Tibial nerve (tissue), 4 donors: ENCODE measurements at regions not wholly inside any gene's neighbourhood (a gene's known extent, or its start where the extent isn't known, plus 50 kb on each side); places are given as distances from the start of the nearest gene placed in this dataset.
A peak's percentile ranks its signal among the peaks of the same experiment; 100 is the strongest.

Experiments used
- DNase-seq, 2 donors: peaks; one replicate each; pipeline ENCODE4 v3.0.0-alpha.2; 2019; ENCODE audit warnings: low spot score in 2 of 2
- H3K27ac ChIP-seq, 4 donors: fragments of 200-600 bp; sonication (generic) in 3 of 4; one replicate each; pipeline ENCODE4 v1.5.1; 2017 to 2019; ENCODE audit warnings: mild to moderate bottlenecking in 1 of 4
- H3K27me3 ChIP-seq, 2 donors: fragments of 200-600 bp; sonication (generic) in 1 of 2; one replicate each; pipeline versions ENCODE4 v1.5.1 to v1.6.0; 2017 to 2019
- H3K36me3 ChIP-seq, 3 donors: fragments of 200-600 bp; sonication (generic); one replicate each; pipeline ENCODE4 v1.5.1; 2018 to 2019
- H3K4me1 ChIP-seq, 4 donors: fragments of 200-600 bp; sonication (generic) in 3 of 4; one replicate each; pipeline ENCODE4 v1.5.1; 2017 to 2019
- H3K4me3 ChIP-seq, 4 donors: fragments of 200-600 bp; sonication (generic) in 3 of 4; one replicate each; pipeline ENCODE4 v1.5.1; 2017 to 2019; ENCODE audit warnings: mild to moderate bottlenecking in 1 of 4, moderate library complexity in 1 of 4
- H3K9me3 ChIP-seq, 4 donors: fragments of 200-600 bp; sonication (generic) in 3 of 4; one replicate each; pipeline ENCODE4 v1.5.1; 2017 to 2019
- CTCF ChIP-seq, 5 experiments: fragments of 200-600 bp in 3 of 5; fragments of 450-650 bp in 2 of 5; sonication (generic) in 3 of 5; IDR thresholded peaks; one replicate each; pipeline ENCODE4 v1.5.1; 2016 to 2019; ENCODE audit warnings: antibody characterized with exemption in 5 of 5, mild to moderate bottlenecking in 3 of 5, moderate library complexity in 2 of 5
- EP300 ChIP-seq, 2 donors: sonication (generic); formaldehyde crosslinking; IDR thresholded peaks; one replicate each; pipeline ENCODE4 v1.6.1; 2017; ENCODE audit warnings: antibody characterized with exemption in 2 of 2, mild to moderate bottlenecking in 1 of 2
- POLR2A ChIP-seq, 2 donors: fragments of 450-650 bp; IDR thresholded peaks; one replicate each; pipeline ENCODE4 v1.6.1; 2017; ENCODE audit warnings: antibody characterized with exemption in 2 of 2, mild to moderate bottlenecking in 2 of 2, moderate library complexity in 2 of 2
- WGBS, 2 donors: methylation state at CpG; one replicate each; pipeline ENCODE4 v1.1.5; 2018; 5-methylcytosine and 5-hydroxymethylcytosine counted together

DNA sequence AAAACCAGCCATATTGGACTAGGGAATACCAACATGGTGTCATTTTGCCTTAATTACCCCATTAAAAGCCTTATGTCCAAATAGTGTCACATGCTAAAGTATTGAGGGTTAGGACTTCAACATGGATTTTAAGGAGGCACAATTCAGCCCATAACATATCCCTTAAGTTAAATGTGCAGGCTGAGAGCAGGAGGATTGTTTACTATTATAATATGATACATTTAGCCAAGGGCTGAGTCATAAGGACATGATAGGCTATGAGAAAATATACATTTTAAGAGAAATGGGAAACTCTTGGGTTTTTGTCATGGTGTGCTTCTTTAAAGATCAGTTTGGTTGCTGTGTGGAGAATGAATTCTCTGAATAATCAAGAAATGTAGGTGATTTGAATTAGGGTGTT, 136.8 kb downstream of the RDH14 start:
- no peak overlapping the region for H3K4me3 ChIP-seq
- no peaks in the 10 kb centered on the region for H3K27me3 ChIP-seq
- no peak overlapping the region for H3K27ac ChIP-seq
- H3K36me3 ChIP-seq, result no peaks in the 10 kb centered on the region
- H3K9me3 ChIP-seq, result no peaks in the 10 kb centered on the region
- TF ChIP-seq POLR2A (IDR thresholded peaks at IDR 0.05) (no peak), EP300 (IDR thresholded peaks at IDR 0.05) (no peak), CTCF (IDR thresholded peaks at IDR 0.05) (no peak)
- H3K4me1 ChIP-seq, result no peaks in the 10 kb centered on the region
- DNase-seq, result no peak

DNA sequence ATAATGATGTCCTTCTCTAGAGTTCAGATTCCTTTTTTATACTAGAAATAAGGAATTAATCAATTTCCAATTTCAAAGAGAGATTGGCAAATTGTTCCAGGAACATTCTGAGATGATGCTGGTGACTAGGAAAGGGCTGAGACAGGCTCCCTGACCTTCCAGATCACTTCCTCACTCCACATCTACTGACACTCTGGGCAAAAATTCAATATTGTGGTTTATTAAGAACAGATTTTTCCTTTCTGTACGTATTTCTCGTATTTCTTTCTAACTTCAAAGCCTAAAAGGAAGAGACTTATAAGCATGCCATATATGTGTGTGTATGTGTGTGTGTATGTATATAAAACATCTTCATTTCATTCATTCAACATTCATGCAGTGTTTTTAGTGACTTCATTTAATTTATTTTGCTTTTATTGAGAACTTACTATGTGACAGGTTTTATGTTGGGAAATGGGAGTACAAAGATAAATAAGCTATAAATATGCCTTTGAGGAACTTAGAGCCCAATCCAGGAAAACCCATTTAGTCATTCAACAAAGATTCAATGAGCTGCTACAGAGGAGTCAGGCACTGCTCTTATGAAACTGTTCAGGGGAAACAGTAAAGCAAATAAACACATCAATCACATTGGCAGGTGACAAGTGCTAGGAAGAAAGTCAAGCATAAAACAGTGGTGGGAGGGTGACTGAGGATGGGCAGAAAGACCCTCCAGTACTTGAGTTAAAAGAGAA, 137.9 kb downstream of the RDH14 start:
- Histone ChIP-seq H3K4me1 (no peaks in the 10 kb centered on the region), H3K4me3 (no peak overlapping the region), H3K27me3 (no peaks in the 10 kb centered on the region), H3K27ac (no peak overlapping the region), H3K9me3 (no peaks in the 10 kb centered on the region), H3K36me3 (no peaks in the 10 kb centered on the region)
- WGBS, 2 donors, result 54 to 73% methylated on average over 2 of the region's 2 CpGs
- no peak for DNase-seq
- TF ChIP-seq POLR2A (IDR thresholded peaks at IDR 0.05) (no peak), EP300 (IDR thresholded peaks at IDR 0.05) (no peak), CTCF (IDR thresholded peaks at IDR 0.05) (no peak)

GRCh38 chr2:18413676-18414396, 146.6 kb downstream of the RDH14 start:
- no peaks in the 10 kb centered on the region for H3K9me3 ChIP-seq
- 37 to 49% methylated on average over 2 of the region's 2 CpGs for WGBS, 2 donors
- DNase-seq, result peak in 1 of 2 donors; percentile 27
- H3K36me3 ChIP-seq, result no peaks in the 10 kb centered on the region
- no peak overlapping the region for H3K4me3 ChIP-seq
- H3K27ac ChIP-seq, result peak overlapping the region in 2 of 4 donors; percentile 2 to 47
- H3K4me1 ChIP-seq, result peaks cover 0 to 7% (median 0%) of the 10 kb centered on the region in 4 donors
- no peaks in the 10 kb centered on the region for H3K27me3 ChIP-seq
- no peak for TF ChIP-seq CTCF (IDR thresholded peaks at IDR 0.05)
- TF ChIP-seq POLR2A (IDR thresholded peaks at IDR 0.05), result no peak
- peak in 1 of 2 donors; percentile 15 for TF ChIP-seq EP300 (IDR thresholded peaks at IDR 0.05)

- no peaks in the 10 kb centered on the region for H3K36me3 ChIP-seq
- H3K27me3 ChIP-seq, result no peaks in the 10 kb centered on the region
- H3K4me1 ChIP-seq, result peaks cover 0 to 7% (median 0%) of the 10 kb centered on the region in 4 donors
- no peak overlapping the region for H3K27ac ChIP-seq
- 72 to 78% methylated on average over 3 of the region's 3 CpGs for WGBS, 2 donors
- no peaks in the 10 kb centered on the region for H3K9me3 ChIP-seq
- H3K4me3 ChIP-seq, result no peak overlapping the region
- TF ChIP-seq EP300 (IDR thresholded peaks at IDR 0.05) (no peak), POLR2A (IDR thresholded peaks at IDR 0.05) (no peak), CTCF (IDR thresholded peaks at IDR 0.05) (no peak)
- DNase-seq, result no peak
Measured at GRCh38 chr2:18412980-18413675, 147.3 kb downstream of the RDH14 start.

DNA sequence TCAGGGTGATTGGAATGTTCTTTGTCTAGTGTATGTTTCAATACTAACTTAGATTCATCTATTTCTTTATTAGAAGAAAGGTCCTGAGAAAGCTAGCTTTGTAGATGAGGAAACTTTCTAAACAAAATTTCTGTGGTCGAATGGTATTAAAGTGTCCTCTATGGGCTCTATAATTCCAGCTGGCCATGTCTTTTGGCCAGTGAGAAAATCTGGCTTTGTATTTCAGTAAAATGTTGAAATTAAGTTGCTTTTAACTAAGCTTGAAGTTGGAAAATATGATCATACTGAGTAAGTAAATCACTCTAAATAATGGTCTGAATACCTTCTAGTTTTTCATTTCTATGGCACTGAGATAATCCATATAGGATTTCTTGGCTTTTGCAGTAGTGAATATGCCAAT, 148.8 kb downstream of the RDH14 start:
- H3K9me3 ChIP-seq, result no peaks in the 10 kb centered on the region
- H3K4me3 ChIP-seq, result no peak overlapping the region
- no peak overlapping the region for H3K27ac ChIP-seq
- 59 to 68% methylated on average over 1 of the region's 1 CpG for WGBS, 2 donors
- H3K4me1 ChIP-seq, result peaks cover 0 to 7% (median 0%) of the 10 kb centered on the region in 4 donors
- H3K27me3 ChIP-seq, result no peaks in the 10 kb centered on the region
- TF ChIP-seq CTCF (IDR thresholded peaks at IDR 0.05), result no peak
- TF ChIP-seq EP300 (IDR thresholded peaks at IDR 0.05), result no peak
- no peak for TF ChIP-seq POLR2A (IDR thresholded peaks at IDR 0.05)
- H3K36me3 ChIP-seq, result no peaks in the 10 kb centered on the region
- DNase-seq, result no peak
